ENCODE measurements at regions not wholly inside any gene's neighbourhood (a gene's known extent, or its start where the extent isn't known, plus 50 kb on each side); places are given as distances from the start of the nearest gene placed in this dataset.

DNA sequence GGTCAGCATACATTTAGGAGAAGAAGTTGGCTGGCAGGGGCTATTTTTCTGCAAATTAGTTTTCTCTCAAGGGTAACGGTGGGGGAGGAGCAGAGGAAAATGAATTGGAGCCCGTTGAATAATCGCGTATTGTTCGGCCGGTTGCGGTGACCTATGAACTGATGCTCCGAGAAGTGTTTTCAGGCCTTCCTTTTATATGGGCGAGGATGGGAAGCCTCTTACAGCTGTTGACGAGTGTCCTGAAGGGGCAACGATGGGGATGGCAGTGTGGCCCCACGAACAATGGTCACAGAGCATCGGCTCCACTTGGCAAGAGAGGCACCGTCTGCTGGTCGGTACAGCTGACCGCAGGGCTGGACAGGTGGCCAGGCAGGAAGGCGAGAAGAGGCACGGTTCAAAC, 400.7 kb downstream of the ZSWIM6 start:
- no peak overlapping the region for H3K9ac ChIP-seq (ENCODE audit: low read depth in 1 of 2, low read length in 2 of 2)
- H3K36me3 ChIP-seq (ENCODE audit: control insufficient read depth in 1 of 2, insufficient read depth in 2 of 2, low read length in 2 of 2): no peaks in the 10 kb centered on the region
- no peak overlapping the region for H3K4me3 ChIP-seq (ENCODE audit: low read depth in 1 of 2, low read length in 2 of 2)
- H3K27ac ChIP-seq (ENCODE audit: low read depth, low read length): no peak overlapping the region
- H3K9me3 ChIP-seq (ENCODE audit: control insufficient read depth in 1 of 2, low read length in 2 of 2): no peaks in the 10 kb centered on the region
- no peaks in the 10 kb centered on the region for H3K4me1 ChIP-seq (ENCODE audit: control insufficient read depth in 1 of 2, insufficient read depth in 2 of 2, low read length in 2 of 2)
- peaks cover 0 to 3% of the 10 kb centered on the region in 2 donors for H3K27me3 ChIP-seq (ENCODE audit: control insufficient read depth in 1 of 2, insufficient read depth in 2 of 2, low read length in 2 of 2)

- Histone ChIP-seq H3K9me3 (ENCODE audit: control insufficient read depth in 1 of 2, low read length in 2 of 2) (no peaks in the 10 kb centered on the region), H3K9ac (ENCODE audit: low read depth in 1 of 2, low read length in 2 of 2) (no peak overlapping the region), H3K4me3 (ENCODE audit: low read depth in 1 of 2, low read length in 2 of 2) (no peak overlapping the region), H3K4me1 (ENCODE audit: control insufficient read depth in 1 of 2, insufficient read depth in 2 of 2, low read length in 2 of 2) (no peaks in the 10 kb centered on the region), H3K36me3 (ENCODE audit: control insufficient read depth in 1 of 2, insufficient read depth in 2 of 2, low read length in 2 of 2) (no peaks in the 10 kb centered on the region), H3K27me3 (ENCODE audit: control insufficient read depth in 1 of 2, insufficient read depth in 2 of 2, low read length in 2 of 2) (no peaks in the 10 kb centered on the region), H3K27ac (ENCODE audit: low read depth, low read length) (no peak overlapping the region)
Observed at GRCh38 chr5:61734001-61734400, 401.9 kb downstream of the ZSWIM6 start.

DNA sequence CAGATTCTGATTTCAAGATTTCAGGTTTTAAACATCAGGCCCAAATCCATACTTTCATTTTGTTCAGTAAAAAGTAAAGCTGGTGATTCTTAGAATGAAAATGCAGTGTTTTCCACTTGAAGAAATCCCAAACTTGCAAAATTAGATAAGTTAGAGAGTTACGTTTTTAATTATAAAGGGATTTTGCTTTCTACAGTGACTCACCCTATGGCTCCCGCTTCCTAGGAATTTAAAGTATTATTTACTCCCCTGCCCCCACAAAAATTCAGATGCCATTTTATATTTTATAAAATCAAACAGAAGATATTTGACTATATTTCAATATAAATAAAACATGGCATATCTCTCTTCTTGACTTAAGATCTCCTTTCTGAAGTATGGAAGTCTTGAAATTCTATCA, 402.9 kb downstream of the ZSWIM6 start:
- Histone ChIP-seq H3K27me3 (ENCODE audit: control insufficient read depth in 1 of 2, insufficient read depth in 2 of 2, low read length in 2 of 2) (no peaks in the 10 kb centered on the region), H3K36me3 (ENCODE audit: control insufficient read depth in 1 of 2, insufficient read depth in 2 of 2, low read length in 2 of 2) (no peaks in the 10 kb centered on the region), H3K9me3 (ENCODE audit: control insufficient read depth in 1 of 2, low read length in 2 of 2) (no peaks in the 10 kb centered on the region), H3K4me1 (ENCODE audit: control insufficient read depth in 1 of 2, insufficient read depth in 2 of 2, low read length in 2 of 2) (no peaks in the 10 kb centered on the region), H3K4me3 (ENCODE audit: low read depth in 1 of 2, low read length in 2 of 2) (no peak overlapping the region), H3K27ac (ENCODE audit: low read depth, low read length) (no peak overlapping the region), H3K9ac (ENCODE audit: low read depth in 1 of 2, low read length in 2 of 2) (no peak overlapping the region)

- no peaks in the 10 kb centered on the region for H3K36me3 ChIP-seq (ENCODE audit: control insufficient read depth in 1 of 2, insufficient read depth in 2 of 2, low read length in 2 of 2)
- H3K27ac ChIP-seq (ENCODE audit: low read depth, low read length): no peak overlapping the region
- no peaks in the 10 kb centered on the region for H3K27me3 ChIP-seq (ENCODE audit: control insufficient read depth in 1 of 2, insufficient read depth in 2 of 2, low read length in 2 of 2)
- H3K9ac ChIP-seq (ENCODE audit: low read depth in 1 of 2, low read length in 2 of 2): no peak overlapping the region
- H3K4me1 ChIP-seq (ENCODE audit: control insufficient read depth in 1 of 2, insufficient read depth in 2 of 2, low read length in 2 of 2): no peaks in the 10 kb centered on the region
- H3K9me3 ChIP-seq (ENCODE audit: control insufficient read depth in 1 of 2, low read length in 2 of 2): no peaks in the 10 kb centered on the region
- no peak overlapping the region for H3K4me3 ChIP-seq (ENCODE audit: low read depth in 1 of 2, low read length in 2 of 2)
Observed at GRCh38 chr5:61735531-61735930, 403.5 kb downstream of the ZSWIM6 start.

DNA sequence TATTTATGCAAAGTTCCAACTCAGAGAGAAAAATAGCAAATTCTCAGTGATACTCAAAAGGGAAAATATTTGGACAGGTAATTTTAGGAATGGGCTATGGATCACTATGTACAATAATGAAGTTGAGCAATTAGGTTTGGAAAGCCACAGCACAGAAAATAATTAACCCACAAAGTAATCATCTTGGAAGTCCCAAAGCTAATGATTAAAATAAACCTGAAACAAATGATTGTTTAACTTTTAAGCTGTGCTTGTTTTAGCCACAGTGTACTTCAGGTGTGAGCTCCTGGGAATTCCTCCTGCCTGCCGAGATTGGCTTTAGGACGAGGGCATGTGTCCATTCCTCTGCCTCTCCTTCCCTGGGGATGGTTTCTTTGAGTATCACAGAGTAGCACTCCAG, 403.9 kb downstream of the ZSWIM6 start:
- Histone ChIP-seq H3K9me3 (ENCODE audit: control insufficient read depth in 1 of 2, low read length in 2 of 2) (no peaks in the 10 kb centered on the region), H3K27ac (ENCODE audit: low read depth, low read length) (no peak overlapping the region), H3K4me3 (ENCODE audit: low read depth in 1 of 2, low read length in 2 of 2) (no peak overlapping the region), H3K4me1 (ENCODE audit: control insufficient read depth in 1 of 2, insufficient read depth in 2 of 2, low read length in 2 of 2) (no peaks in the 10 kb centered on the region), H3K36me3 (ENCODE audit: control insufficient read depth in 1 of 2, insufficient read depth in 2 of 2, low read length in 2 of 2) (no peaks in the 10 kb centered on the region), H3K27me3 (ENCODE audit: control insufficient read depth in 1 of 2, insufficient read depth in 2 of 2, low read length in 2 of 2) (no peaks in the 10 kb centered on the region), H3K9ac (ENCODE audit: low read depth in 1 of 2, low read length in 2 of 2) (no peak overlapping the region)

DNA sequence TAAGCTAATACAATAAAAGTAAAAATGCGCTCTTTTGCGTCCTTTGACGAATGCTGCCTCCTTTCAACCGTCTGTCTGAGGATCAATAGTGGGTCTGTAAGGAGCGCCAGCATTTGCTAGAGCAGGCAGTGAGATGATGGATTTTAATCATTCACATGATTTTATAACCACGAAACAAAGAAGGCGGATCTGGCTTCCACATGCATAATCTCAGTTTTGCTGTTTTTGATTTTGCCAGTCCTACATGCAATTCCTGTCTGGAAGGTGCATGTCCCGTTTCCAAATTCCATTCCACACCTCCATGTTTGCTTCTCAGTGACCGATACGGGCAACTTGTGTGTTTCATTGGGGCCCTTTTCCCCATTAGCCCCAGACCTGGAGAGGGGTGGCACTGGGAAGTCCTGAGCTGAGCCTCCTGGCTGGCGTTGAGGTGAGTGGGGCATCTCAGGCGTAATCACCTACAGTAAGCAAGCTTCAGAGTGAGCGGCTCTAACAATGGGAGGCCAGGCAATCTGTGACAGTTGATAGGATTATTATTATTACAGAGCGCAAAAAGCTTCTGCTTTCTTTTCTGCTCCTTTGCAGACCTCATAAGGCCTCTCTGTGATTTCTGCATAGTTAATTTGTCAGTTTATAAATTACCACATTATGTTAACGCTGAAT, 405.4 kb downstream of the ZSWIM6 start:
- H3K27ac ChIP-seq (ENCODE audit: low read depth, low read length): no peak overlapping the region

GRCh38 chr5:61737964-61738340, 405.9 kb downstream of the ZSWIM6 start:
- Histone ChIP-seq H3K4me3 (ENCODE audit: low read depth in 1 of 2, low read length in 2 of 2) (no peak overlapping the region), H3K36me3 (ENCODE audit: control insufficient read depth in 1 of 2, insufficient read depth in 2 of 2, low read length in 2 of 2) (no peaks in the 10 kb centered on the region), H3K27me3 (ENCODE audit: control insufficient read depth in 1 of 2, insufficient read depth in 2 of 2, low read length in 2 of 2) (no peaks in the 10 kb centered on the region), H3K9me3 (ENCODE audit: control insufficient read depth in 1 of 2, low read length in 2 of 2) (no peaks in the 10 kb centered on the region), H3K27ac (ENCODE audit: low read depth, low read length) (no peak overlapping the region), H3K9ac (ENCODE audit: low read depth in 1 of 2, low read length in 2 of 2) (no peak overlapping the region), H3K4me1 (ENCODE audit: control insufficient read depth in 1 of 2, insufficient read depth in 2 of 2, low read length in 2 of 2) (no peaks in the 10 kb centered on the region)

More for the DNA sequence above, 405.4 kb downstream of the ZSWIM6 start:
- Histone ChIP-seq H3K27me3 (ENCODE audit: control insufficient read depth in 1 of 2, insufficient read depth in 2 of 2, low read length in 2 of 2) (no peaks in the 10 kb centered on the region), H3K9me3 (ENCODE audit: control insufficient read depth in 1 of 2, low read length in 2 of 2) (no peaks in the 10 kb centered on the region), H3K36me3 (ENCODE audit: control insufficient read depth in 1 of 2, insufficient read depth in 2 of 2, low read length in 2 of 2) (no peaks in the 10 kb centered on the region), H3K9ac (ENCODE audit: low read depth in 1 of 2, low read length in 2 of 2) (no peak overlapping the region), H3K4me3 (ENCODE audit: low read depth in 1 of 2, low read length in 2 of 2) (no peak overlapping the region), H3K4me1 (ENCODE audit: control insufficient read depth in 1 of 2, insufficient read depth in 2 of 2, low read length in 2 of 2) (no peaks in the 10 kb centered on the region)

DNA sequence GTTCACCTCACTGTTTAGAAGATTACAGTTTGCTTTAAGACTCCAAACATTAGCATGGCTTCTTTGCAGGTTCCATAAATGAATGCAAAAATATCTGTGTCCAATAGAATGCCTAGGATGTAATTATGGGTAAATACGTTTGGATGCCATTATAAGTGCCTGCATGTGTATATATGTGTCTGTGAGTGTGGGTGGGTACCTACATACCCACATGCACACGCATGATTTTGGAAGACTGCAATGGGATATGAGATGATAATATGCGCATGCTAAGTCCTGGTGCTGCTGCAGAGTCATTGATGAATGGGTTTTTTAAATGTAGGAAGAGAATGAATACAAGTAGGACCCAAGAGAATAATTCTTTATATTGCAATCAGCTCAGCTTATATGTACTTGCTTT, 406.4 kb downstream of the ZSWIM6 start:
- H3K36me3 ChIP-seq (ENCODE audit: control insufficient read depth in 1 of 2, insufficient read depth in 2 of 2, low read length in 2 of 2): no peaks in the 10 kb centered on the region
- H3K4me3 ChIP-seq (ENCODE audit: low read depth in 1 of 2, low read length in 2 of 2): no peak overlapping the region
- no peaks in the 10 kb centered on the region for H3K27me3 ChIP-seq (ENCODE audit: control insufficient read depth in 1 of 2, insufficient read depth in 2 of 2, low read length in 2 of 2)
- no peak overlapping the region for H3K27ac ChIP-seq (ENCODE audit: low read depth, low read length)
- no peaks in the 10 kb centered on the region for H3K4me1 ChIP-seq (ENCODE audit: control insufficient read depth in 1 of 2, insufficient read depth in 2 of 2, low read length in 2 of 2)
- no peaks in the 10 kb centered on the region for H3K9me3 ChIP-seq (ENCODE audit: control insufficient read depth in 1 of 2, low read length in 2 of 2)
- H3K9ac ChIP-seq (ENCODE audit: low read depth in 1 of 2, low read length in 2 of 2): no peak overlapping the region

DNA sequence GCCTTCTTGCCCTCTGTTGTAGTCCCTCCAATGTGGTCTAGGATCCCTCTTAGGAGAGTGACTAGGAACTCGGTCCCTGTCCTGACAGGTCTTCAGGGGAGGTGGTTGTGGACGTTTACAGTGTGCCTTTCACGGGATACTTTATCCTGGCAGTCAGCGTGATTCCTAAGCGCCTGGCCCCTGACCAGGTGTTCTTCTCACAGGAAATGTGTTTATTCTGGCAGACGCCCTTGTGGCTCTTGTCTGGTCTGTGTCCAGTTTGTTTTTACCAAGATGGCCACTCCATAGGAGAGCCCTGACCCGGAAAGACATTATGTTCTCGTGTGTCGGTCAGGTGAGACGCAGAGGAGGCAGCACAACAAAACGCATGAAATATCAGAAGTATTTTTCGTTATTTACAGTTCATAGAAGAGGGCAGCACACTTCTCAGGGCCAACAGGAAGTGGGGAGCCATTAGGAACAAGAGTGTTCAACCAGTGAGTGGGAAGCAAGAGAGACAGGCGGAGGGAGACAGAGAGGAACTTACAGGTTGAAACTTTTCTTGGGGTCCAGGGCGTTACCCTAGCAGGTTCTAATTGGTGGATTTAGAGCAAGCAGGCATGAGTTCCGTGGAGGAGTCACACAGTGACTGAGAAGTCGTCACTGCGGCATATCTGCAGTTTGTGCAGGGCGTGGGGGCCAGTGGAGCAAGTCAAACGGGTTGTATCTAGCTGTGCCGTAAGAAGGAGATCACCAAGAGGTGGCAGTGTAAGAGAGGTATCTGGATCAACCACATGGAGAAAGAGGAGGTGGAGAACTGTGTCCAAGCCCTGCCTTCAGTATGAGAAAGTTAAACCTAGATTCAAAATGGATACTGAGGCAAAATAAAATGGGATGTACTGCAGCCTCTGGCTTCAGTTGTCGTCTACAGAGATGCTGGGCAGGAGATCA, 412.9 kb downstream of the ZSWIM6 start:
- H3K4me3 ChIP-seq (ENCODE audit: low read depth in 1 of 2, low read length in 2 of 2): no peak overlapping the region
- H3K4me1 ChIP-seq (ENCODE audit: control insufficient read depth in 1 of 2, insufficient read depth in 2 of 2, low read length in 2 of 2): no peaks in the 10 kb centered on the region
- H3K27me3 ChIP-seq (ENCODE audit: control insufficient read depth in 1 of 2, insufficient read depth in 2 of 2, low read length in 2 of 2): no peaks in the 10 kb centered on the region
- H3K36me3 ChIP-seq (ENCODE audit: control insufficient read depth in 1 of 2, insufficient read depth in 2 of 2, low read length in 2 of 2): no peaks in the 10 kb centered on the region
- H3K27ac ChIP-seq (ENCODE audit: low read depth, low read length): no peak overlapping the region
- no peaks in the 10 kb centered on the region for H3K9me3 ChIP-seq (ENCODE audit: control insufficient read depth in 1 of 2, low read length in 2 of 2)
- H3K9ac ChIP-seq (ENCODE audit: low read depth in 1 of 2, low read length in 2 of 2): no peak overlapping the region

- no peaks in the 10 kb centered on the region for H3K9me3 ChIP-seq (ENCODE audit: control insufficient read depth in 1 of 2, low read length in 2 of 2)
- no peak overlapping the region for H3K27ac ChIP-seq (ENCODE audit: low read depth, low read length)
- H3K4me3 ChIP-seq (ENCODE audit: low read depth in 1 of 2, low read length in 2 of 2): no peak overlapping the region
- H3K36me3 ChIP-seq (ENCODE audit: control insufficient read depth in 1 of 2, insufficient read depth in 2 of 2, low read length in 2 of 2): no peaks in the 10 kb centered on the region
- no peaks in the 10 kb centered on the region for H3K4me1 ChIP-seq (ENCODE audit: control insufficient read depth in 1 of 2, insufficient read depth in 2 of 2, low read length in 2 of 2)
- H3K27me3 ChIP-seq (ENCODE audit: control insufficient read depth in 1 of 2, insufficient read depth in 2 of 2, low read length in 2 of 2): no peaks in the 10 kb centered on the region
- no peak overlapping the region for H3K9ac ChIP-seq (ENCODE audit: low read depth in 1 of 2, low read length in 2 of 2)
Observed at GRCh38 chr5:61746831-61747575, 414.9 kb downstream of the ZSWIM6 start.
